Endothelial cell of umbilical vein (primary cell): ENCODE measurements at regions not wholly inside any gene's neighbourhood (a gene's known extent, or its start where the extent isn't known, plus 50 kb on each side); places are given as distances from the start of the nearest gene placed in this dataset.

Experiments used
- BruUV-seq: library from RNA; stranded (reverse); fragments of 400-500 nt; replicated peaks from 2 replicates; lab custom pipeline; 2021; lab: Mats Ljungman, UMichigan
- CTCF ChIA-PET: fragments of 300-600, 350-600 bp; sonication (Branson Sonifier 250); formaldehyde crosslinking; loops from one replicate; lab custom pipeline; 2021; ENCODE audit warnings: antibody characterized with exemption, inconsistent platforms; lab: Charles Lee
- POLR2A ChIA-PET: fragments of 300-600, 350-600 bp; sonication (Branson Sonifier 250); formaldehyde crosslinking; loops from one replicate; lab custom pipeline; 2021; ENCODE audit warnings: antibody characterized with exemption, inconsistent platforms; lab: Charles Lee
- DNase-seq: peaks from one replicate; pipeline ENCODE4 v3.0.0-alpha.2; 2011; ENCODE audit warnings: low read depth, low spot score
- FAIRE-seq: peaks from 2 replicates; lab custom pipeline; 2011; peaks lifted over from hg19 to GRCh38; lab: Jason Lieb, UNC
- H2AFZ ChIP-seq: 2 replicates; pipeline ENCODE4 v1.6.0; 2012; ENCODE audit warnings: low read depth, low read length, control low read depth, inconsistent platforms
- H3K27ac ChIP-seq: 2 replicates; pipeline ENCODE4 v1.5.1; 2011; ENCODE audit warnings: low read depth, mild to moderate bottlenecking, control low read depth, low read length, moderate library complexity; ENCODE audit not compliant: insufficient read depth
- H3K27me3 ChIP-seq, 2 experiments: 2 replicates each; pipeline versions ENCODE4 v1.6.0 to v1.6.1; 2011; ENCODE audit warnings: low read length in 2 of 2, mixed read lengths in 1 of 2; ENCODE audit not compliant: control insufficient read depth in 2 of 2, insufficient read depth in 2 of 2
- H3K36me3 ChIP-seq, 2 experiments: 2 replicates in 1 of 2; 3 replicates in 1 of 2; pipeline ENCODE4 v1.5.1; 2011; ENCODE audit warnings: low read length in 2 of 2, mild to moderate bottlenecking in 1 of 2, moderate library complexity in 1 of 2; ENCODE audit not compliant: control insufficient read depth in 2 of 2, insufficient read depth in 2 of 2; ENCODE audit errors: extremely low read depth in 1 of 2
- H3K4me1 ChIP-seq: 3 replicates; pipeline ENCODE4 v1.5.1; 2011; ENCODE audit warnings: mild to moderate bottlenecking, low read length; ENCODE audit not compliant: control insufficient read depth, insufficient read depth; ENCODE audit errors: extremely low read depth
- H3K4me2 ChIP-seq: 2 replicates; pipeline ENCODE4 v1.6.1; 2011; ENCODE audit warnings: low read length, control low read depth, mixed read lengths; ENCODE audit not compliant: insufficient read depth
- H3K4me3 ChIP-seq, 3 experiments: fragments of 200-600 bp in 1 of 3; sonication (generic), shearing (Covaris generic) in 1 of 3; replicated peaks in 1 of 3; 2 replicates each; pipeline ENCODE4 v1.5.1; 2011 to 2016; ENCODE audit warnings: control low read depth in 3 of 3, low read length in 3 of 3, mild to moderate bottlenecking in 2 of 3, inconsistent platforms in 1 of 3, low read depth in 1 of 3, moderate library complexity in 1 of 3; ENCODE audit not compliant: insufficient read depth in 1 of 3
- H3K79me2 ChIP-seq: 2 replicates; pipeline ENCODE4 v1.6.0; 2012; ENCODE audit warnings: low read length, inconsistent platforms; ENCODE audit not compliant: control insufficient read depth, insufficient read depth
- H3K9ac ChIP-seq: replicated peaks from 2 replicates; pipeline ENCODE3; 2011; ENCODE audit warnings: low read length, control low read depth; ENCODE audit not compliant: insufficient read depth; ENCODE audit errors: extremely low read depth
- H3K9me1 ChIP-seq: replicated peaks from 3 replicates; pipeline ENCODE4 v1.6.0; 2011; ENCODE audit warnings: mild to moderate bottlenecking, low read length; ENCODE audit not compliant: control insufficient read depth, insufficient read depth; ENCODE audit errors: extremely low read depth
- H3K9me3 ChIP-seq: replicated peaks from 2 replicates; pipeline ENCODE4 v1.5.1; 2012; ENCODE audit warnings: low read length, inconsistent platforms; ENCODE audit not compliant: control insufficient read depth, insufficient read depth
- H4K20me1 ChIP-seq: replicated peaks from 2 replicates; pipeline ENCODE3; 2011; ENCODE audit warnings: mild to moderate bottlenecking, low read length; ENCODE audit not compliant: control insufficient read depth, insufficient read depth; ENCODE audit errors: extremely low read depth
- CTCF ChIP-seq, 2 donors: IDR thresholded peaks; 1 replicate in 1 of 2; 2 replicates in 1 of 2; pipeline ENCODE4 v1.5.1; 2011; ENCODE audit warnings: low read length in 2 of 2, mild to moderate bottlenecking in 2 of 2, moderate library complexity in 2 of 2, control low read depth in 1 of 2, inconsistent platforms in 1 of 2, low read depth in 1 of 2; ENCODE audit not compliant: insufficient read depth in 1 of 2; ENCODE audit errors: extremely low read depth in 1 of 2
- EZH2 ChIP-seq: IDR thresholded peaks from 2 replicates; pipeline ENCODE4 v1.6.1; 2012; ENCODE audit warnings: borderline replicate concordance, low read depth, mild to moderate bottlenecking, moderate library complexity, low read length, inconsistent platforms; ENCODE audit not compliant: severe bottlenecking
- FOS ChIP-seq: IDR thresholded peaks from 2 replicates; pipeline ENCODE4 v1.6.1; 2011; ENCODE audit warnings: mild to moderate bottlenecking, low read length, moderate library complexity, borderline replicate concordance; ENCODE audit not compliant: insufficient read depth
- GATA2 ChIP-seq: IDR thresholded peaks from 2 replicates; pipeline ENCODE4 v1.7.0; 2011; ENCODE audit warnings: low read depth, mild to moderate bottlenecking, moderate library complexity, mixed read lengths, low read length; ENCODE audit not compliant: insufficient read length, insufficient read depth
- JUN ChIP-seq: IDR thresholded peaks from 2 replicates; pipeline ENCODE4 v1.6.1; 2011; ENCODE audit warnings: borderline replicate concordance, low read depth; ENCODE audit not compliant: insufficient read length, insufficient read depth
- MAX ChIP-seq: IDR thresholded peaks from 2 replicates; pipeline ENCODE4 v1.6.1; 2011; ENCODE audit not compliant: insufficient read depth, insufficient read length
- MYC ChIP-seq: IDR thresholded peaks from one replicate; pipeline ENCODE4 v1.6.1; 2011; ENCODE audit warnings: mild to moderate bottlenecking, low read depth, low read length
- POLR2A ChIP-seq: IDR thresholded peaks from 2 replicates; pipeline ENCODE4 v1.6.1; 2012; ENCODE audit warnings: low read depth, mild to moderate bottlenecking, control low read depth, low read length
- POLR2AphosphoS5 ChIP-seq: IDR thresholded peaks from 2 replicates; pipeline ENCODE4 v1.6.1; 2012; ENCODE audit warnings: low read depth, mild to moderate bottlenecking, control low read depth, low read length, moderate library complexity; ENCODE audit not compliant: insufficient read depth
- dilution Hi-C: fragments of 300-500 bp; cut with MboI; formaldehyde crosslinking; loops from one replicate; pipeline ENCODE4 v1.15.0; 2019; ENCODE audit warnings: low sequenced_read_pairs; ENCODE audit not compliant: extremely low pct_ligation_motif_present
- intact Hi-C: fragments of 100-400 bp; cut with micrococcal nuclease; formaldehyde crosslinking; loops from one replicate; pipeline ENCODE4 v1.10.0; 2022

- Histone ChIP-seq H3K4me2 (no peak overlapping the region), H3K4me3 (no peak overlapping the region), H3K36me3 (no peaks in the 10 kb centered on the region), H3K27me3 (no peaks in the 10 kb centered on the region), H3K79me2 (no peaks in the 10 kb centered on the region), H3K9me3 (peaks cover 4% of the 10 kb centered on the region), H3K27ac (no peak overlapping the region), H3K9me1 (no peaks in the 10 kb centered on the region), H3K4me1 (no peaks in the 10 kb centered on the region), H4K20me1 (no peaks in the 10 kb centered on the region), H2AFZ (no peak overlapping the region), H3K9ac (no peak overlapping the region)
- TF ChIP-seq MAX = no peak
- no peak for TF ChIP-seq FOS
- TF ChIP-seq MYC = no peak
- TF ChIP-seq POLR2A = no peak
- no peak for TF ChIP-seq CTCF (IDR thresholded peaks at IDR 0.05; ENCODE audit: extremely low read depth in 1 of 2, insufficient read depth in 1 of 2, low read depth in 1 of 2, low read length in 2 of 2)
- TF ChIP-seq EZH2 = no peak
- TF ChIP-seq JUN = no peak
- no peak for TF ChIP-seq POLR2AphosphoS5
- no peak for TF ChIP-seq GATA2
- intact Hi-C loops (no loop called here), dilution Hi-C loops (no loop called here)
- no peak for FAIRE-seq
- CTCF ChIA-PET = no interaction called here
- no TSS peak for BruUV-seq
- no peak for DNase-seq
- POLR2A ChIA-PET = no interaction called here
Measured at GRCh38 chr15:27656296-27656987, 442.7 kb downstream of the OCA2 start.
